ENCODE measurements at regions not wholly inside any gene's neighbourhood (a gene's known extent, or its start where the extent isn't known, plus 50 kb on each side); places are given as distances from the start of the nearest gene placed in this dataset.

GRCh38 chr3:22745321-22745720, 457.8 kb upstream of the UBE2E2 start:
- TF ChIP-seq CTCF (IDR thresholded peaks at IDR 0.05; ENCODE audit: unreplicated experiment): no peak
- Mint-ChIP-seq H3K4me3 (ENCODE audit: low read depth, unreplicated experiment) (no peak overlapping the region), H3K27me3 (ENCODE audit: unreplicated experiment) (no peaks in the 10 kb centered on the region), H3K27ac (ENCODE audit: unreplicated experiment) (no peak overlapping the region), H3K9me3 (ENCODE audit: low read depth, unreplicated experiment) (peaks cover 5% of the 10 kb centered on the region), H3K4me1 (ENCODE audit: low read depth, unreplicated experiment) (no peaks in the 10 kb centered on the region), H3K36me3 (ENCODE audit: insufficient read depth, unreplicated experiment) (no peaks in the 10 kb centered on the region)
- no TSS peak for BruUV-seq (replicated peaks)
- DNase-seq: no peak
- CTCF ChIA-PET: no interaction called here
- intact Hi-C loops (cut with micrococcal nuclease; ENCODE audit: unreplicated experiment): no loop called here

GRCh38 chr3:22746221-22746620, 456.9 kb upstream of the UBE2E2 start:
- DNase-seq: no peak
- H3K36me3 Mint-ChIP-seq (ENCODE audit: insufficient read depth, unreplicated experiment): no peaks in the 10 kb centered on the region
- H3K27me3 Mint-ChIP-seq (ENCODE audit: unreplicated experiment): no peaks in the 10 kb centered on the region
- BruUV-seq (replicated peaks): no TSS peak
- H3K27ac Mint-ChIP-seq (ENCODE audit: unreplicated experiment): no peak overlapping the region
- intact Hi-C loops (cut with micrococcal nuclease; ENCODE audit: unreplicated experiment): no loop called here
- no peaks in the 10 kb centered on the region for H3K4me1 Mint-ChIP-seq (ENCODE audit: low read depth, unreplicated experiment)
- peaks cover 5% of the 10 kb centered on the region for H3K9me3 Mint-ChIP-seq (ENCODE audit: low read depth, unreplicated experiment)
- no peak for TF ChIP-seq CTCF (IDR thresholded peaks at IDR 0.05; ENCODE audit: unreplicated experiment)
- CTCF ChIA-PET: no interaction called here
- no peak overlapping the region for H3K4me3 Mint-ChIP-seq (ENCODE audit: low read depth, unreplicated experiment)

- Mint-ChIP-seq H3K27ac (ENCODE audit: unreplicated experiment) (no peak overlapping the region), H3K4me3 (ENCODE audit: low read depth, unreplicated experiment) (no peak overlapping the region), H3K4me1 (ENCODE audit: low read depth, unreplicated experiment) (no peaks in the 10 kb centered on the region), H3K9me3 (ENCODE audit: low read depth, unreplicated experiment) (peaks cover 2% of the 10 kb centered on the region), H3K27me3 (ENCODE audit: unreplicated experiment) (no peaks in the 10 kb centered on the region), H3K36me3 (ENCODE audit: insufficient read depth, unreplicated experiment) (no peaks in the 10 kb centered on the region)
- CTCF ChIA-PET: no interaction called here
- no TSS peak for BruUV-seq (replicated peaks)
- intact Hi-C loops (cut with micrococcal nuclease; ENCODE audit: unreplicated experiment): no loop called here
- no peak for DNase-seq
- no peak for TF ChIP-seq CTCF (IDR thresholded peaks at IDR 0.05; ENCODE audit: unreplicated experiment)
These were observed 454.6 kb upstream of the UBE2E2 start for GRCh38 chr3:22748453-22749045.

- Mint-ChIP-seq H3K36me3 (ENCODE audit: insufficient read depth, unreplicated experiment) (no peaks in the 10 kb centered on the region), H3K27me3 (ENCODE audit: unreplicated experiment) (no peaks in the 10 kb centered on the region), H3K27ac (ENCODE audit: unreplicated experiment) (no peak overlapping the region), H3K4me1 (ENCODE audit: low read depth, unreplicated experiment) (no peaks in the 10 kb centered on the region), H3K9me3 (ENCODE audit: low read depth, unreplicated experiment) (no peaks in the 10 kb centered on the region), H3K4me3 (ENCODE audit: low read depth, unreplicated experiment) (no peak overlapping the region)
- CTCF ChIA-PET: interaction anchor here (0.6 kb wide), 1 partner anchor 350 kb away, joined by 7 read pairs; no protein-coding TSS in a partner anchor
- no TSS peak for BruUV-seq (replicated peaks)
- intact Hi-C loops (cut with micrococcal nuclease; ENCODE audit: unreplicated experiment): no loop called here
- TF ChIP-seq CTCF (IDR thresholded peaks at IDR 0.05; ENCODE audit: unreplicated experiment): no peak
- no peak for DNase-seq
These were observed 443.4 kb upstream of the UBE2E2 start for GRCh38 chr3:22759636-22760310.

Measured in Calu3 (cell line).